Duodenal mucosa (tissue), 2 donors: ENCODE measurements at regions not wholly inside any gene's neighbourhood (a gene's known extent, or its start where the extent isn't known, plus 50 kb on each side); places are given as distances from the start of the nearest gene placed in this dataset.

Experiments
- H3K27ac ChIP-seq: one replicate; pipeline ENCODE4 v1.7.0; 2013; ENCODE audit warnings: low read depth, low read length
- H3K27me3 ChIP-seq, 2 donors: one replicate each; pipeline ENCODE4 v1.7.0; 2013; ENCODE audit warnings: low read length in 2 of 2, control low read depth in 1 of 2; ENCODE audit not compliant: insufficient read depth in 2 of 2, control insufficient read depth in 1 of 2
- H3K36me3 ChIP-seq, 2 donors: one replicate each; pipeline ENCODE4 v1.7.0; 2013; ENCODE audit warnings: low read length in 2 of 2, control low read depth in 1 of 2; ENCODE audit not compliant: insufficient read depth in 2 of 2, control insufficient read depth in 1 of 2
- H3K4me1 ChIP-seq, 2 donors: one replicate each; pipeline ENCODE4 v1.7.0; 2013; ENCODE audit warnings: low read length in 2 of 2, control low read depth in 1 of 2; ENCODE audit not compliant: insufficient read depth in 2 of 2, control insufficient read depth in 1 of 2
- H3K4me3 ChIP-seq, 2 donors: one replicate each; pipeline ENCODE4 v1.7.0; 2013; ENCODE audit warnings: low read length in 2 of 2, low read depth in 1 of 2
- H3K9ac ChIP-seq, 2 donors: one replicate each; pipeline ENCODE4 v1.7.0; 2013; ENCODE audit warnings: low read length in 2 of 2, low read depth in 1 of 2
- H3K9me3 ChIP-seq, 2 donors: one replicate each; pipeline ENCODE4 v1.7.0; 2013; ENCODE audit warnings: low read length in 2 of 2, control low read depth in 1 of 2; ENCODE audit not compliant: control insufficient read depth in 1 of 2

DNA sequence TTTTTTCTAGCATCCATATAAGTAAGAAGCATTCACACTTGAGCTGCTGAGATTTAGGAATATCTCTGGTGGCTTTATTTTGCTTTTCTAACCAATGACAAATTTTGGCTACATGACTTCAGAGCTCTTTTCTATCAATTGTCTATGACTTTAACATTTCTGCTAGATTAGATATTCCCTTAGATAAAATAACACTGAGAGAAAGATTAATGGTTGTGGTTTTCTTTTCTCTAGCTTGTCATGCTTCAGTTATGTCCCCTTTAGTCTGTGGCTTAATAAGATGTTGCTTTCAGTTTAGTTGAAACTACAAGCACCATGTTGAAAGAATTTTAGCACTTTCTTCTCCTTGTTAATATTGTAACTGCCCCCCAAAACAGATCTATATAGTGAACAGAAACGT is 665.6 kb upstream of the CCDC54 start:
- H3K27me3 ChIP-seq, result no peaks in the 10 kb centered on the region
- H3K9me3 ChIP-seq, result no peaks in the 10 kb centered on the region
- no peak overlapping the region for H3K27ac ChIP-seq
- H3K36me3 ChIP-seq, result no peaks in the 10 kb centered on the region
- H3K4me1 ChIP-seq, result no peaks in the 10 kb centered on the region
- no peak overlapping the region for H3K9ac ChIP-seq
- H3K4me3 ChIP-seq, result no peak overlapping the region

DNA sequence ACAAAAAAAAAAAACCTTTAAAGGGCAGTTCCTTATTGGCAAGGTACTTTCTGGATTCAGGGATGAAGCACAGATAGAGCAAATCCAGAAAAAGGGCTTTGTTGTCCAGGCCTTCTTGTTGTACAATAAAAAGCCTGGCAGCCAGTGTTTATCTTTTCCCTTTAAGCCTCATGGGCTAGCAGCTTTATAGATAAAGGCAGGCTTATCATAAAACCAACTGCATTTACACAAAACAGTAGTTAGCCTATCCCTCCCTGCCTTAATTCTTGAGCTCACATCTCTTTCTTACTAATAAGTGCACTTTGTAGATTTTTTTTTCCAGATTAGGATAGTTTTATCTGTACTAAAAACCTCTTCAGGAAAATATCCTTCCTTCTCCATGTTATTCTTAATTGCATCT is 662.8 kb upstream of the CCDC54 start:
- no peak overlapping the region for H3K4me3 ChIP-seq
- H3K9me3 ChIP-seq, result no peaks in the 10 kb centered on the region
- H3K4me1 ChIP-seq, result no peaks in the 10 kb centered on the region
- no peaks in the 10 kb centered on the region for H3K27me3 ChIP-seq
- no peak overlapping the region for H3K27ac ChIP-seq
- no peak overlapping the region for H3K9ac ChIP-seq
- H3K36me3 ChIP-seq, result no peaks in the 10 kb centered on the region

DNA sequence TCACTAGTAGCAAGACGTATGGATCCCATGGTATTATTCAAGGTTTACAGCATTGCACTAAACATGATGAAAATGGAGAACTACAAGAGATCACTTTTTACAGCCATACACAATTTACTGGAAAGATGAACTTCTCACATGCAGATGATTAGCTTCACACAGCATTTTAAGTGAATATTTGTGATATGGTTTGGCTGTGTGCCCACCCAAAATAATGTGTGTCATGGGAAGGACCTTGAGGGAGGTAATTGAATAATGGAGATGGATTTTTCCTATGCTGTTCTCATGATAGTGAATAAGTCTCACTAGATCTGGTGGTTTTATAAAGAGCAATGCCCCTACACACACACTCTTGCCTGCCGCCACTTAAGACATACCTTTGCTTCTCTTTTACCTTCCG is 662.0 kb upstream of the CCDC54 start:
- Histone ChIP-seq H3K27ac (no peak overlapping the region), H3K27me3 (no peaks in the 10 kb centered on the region), H3K4me1 (no peaks in the 10 kb centered on the region), H3K9me3 (no peaks in the 10 kb centered on the region), H3K36me3 (no peaks in the 10 kb centered on the region), H3K4me3 (no peak overlapping the region), H3K9ac (no peak overlapping the region)

DNA sequence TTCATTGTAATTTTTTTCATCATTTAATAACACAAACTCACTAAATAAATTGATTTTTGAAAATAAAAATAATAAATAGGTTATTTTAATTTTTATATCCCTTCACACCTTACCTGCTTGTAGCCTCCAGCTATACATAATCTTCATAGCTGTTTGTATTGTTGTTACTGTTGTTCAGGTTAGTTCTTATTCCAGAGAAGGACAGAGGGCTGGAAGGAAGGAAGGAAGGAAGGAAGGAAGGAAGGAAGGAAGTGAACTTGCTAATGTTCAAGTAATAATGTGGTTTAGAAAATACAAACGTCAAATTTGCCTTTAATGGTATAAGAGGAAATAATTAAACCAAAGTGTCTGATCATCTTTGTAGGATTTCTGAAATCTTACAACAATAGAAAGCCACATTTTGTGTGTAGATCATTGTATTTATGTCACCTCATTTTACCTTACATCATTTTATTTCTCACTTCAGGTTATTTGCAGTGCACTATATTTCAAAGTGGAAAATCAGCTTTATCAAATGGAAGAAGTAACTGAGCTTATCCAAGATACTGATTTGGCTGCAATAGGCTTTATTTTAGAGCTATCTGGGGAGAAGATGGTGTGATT is 660.0 kb upstream of the CCDC54 start:
- no peaks in the 10 kb centered on the region for H3K27me3 ChIP-seq
- no peak overlapping the region for H3K4me3 ChIP-seq
- no peak overlapping the region for H3K9ac ChIP-seq
- no peak overlapping the region for H3K27ac ChIP-seq
- no peaks in the 10 kb centered on the region for H3K4me1 ChIP-seq
- H3K36me3 ChIP-seq, result no peaks in the 10 kb centered on the region
- H3K9me3 ChIP-seq, result no peaks in the 10 kb centered on the region

DNA sequence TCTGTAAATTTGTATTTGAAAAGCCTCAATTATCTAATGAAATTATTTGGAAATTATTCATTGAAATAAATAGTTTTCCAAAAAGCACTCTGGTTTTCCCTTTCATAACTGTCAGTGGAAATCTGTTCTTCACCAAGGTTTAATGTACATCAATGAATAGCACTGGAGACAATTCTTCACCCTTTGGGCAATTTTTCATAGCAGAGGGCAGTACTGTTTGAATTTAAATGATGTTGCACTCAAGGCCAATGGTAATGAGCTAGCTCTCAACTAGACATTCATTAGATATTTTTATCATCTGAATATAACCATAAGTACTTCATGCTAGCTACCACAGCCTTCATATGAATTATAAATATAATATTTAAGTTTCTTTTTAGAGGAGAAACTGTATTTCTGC is 658.2 kb upstream of the CCDC54 start:
- no peaks in the 10 kb centered on the region for H3K27me3 ChIP-seq
- no peak overlapping the region for H3K27ac ChIP-seq
- no peak overlapping the region for H3K4me3 ChIP-seq
- H3K4me1 ChIP-seq, result no peaks in the 10 kb centered on the region
- no peaks in the 10 kb centered on the region for H3K9me3 ChIP-seq
- no peaks in the 10 kb centered on the region for H3K36me3 ChIP-seq
- H3K9ac ChIP-seq, result no peak overlapping the region

DNA sequence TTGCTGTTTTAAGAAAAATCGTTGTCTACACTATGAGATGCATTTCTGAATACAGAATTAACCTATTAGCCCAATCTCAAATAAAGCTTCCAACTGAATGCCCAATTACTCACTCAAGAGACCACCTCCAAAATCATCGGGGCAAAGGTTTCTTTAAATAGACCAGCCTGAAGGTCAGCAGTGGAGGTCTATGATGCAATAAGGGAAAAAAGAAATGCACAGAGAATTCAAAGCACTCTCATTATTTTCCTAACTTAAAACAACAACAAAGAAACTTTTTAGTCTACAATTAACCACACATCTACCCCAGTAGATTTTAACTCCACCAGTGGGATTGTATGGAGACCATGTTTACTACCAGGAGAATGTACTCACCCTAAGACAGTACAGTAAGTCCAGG is 657.7 kb upstream of the CCDC54 start:
- H3K4me3 ChIP-seq, result no peak overlapping the region
- H3K27me3 ChIP-seq, result no peaks in the 10 kb centered on the region
- H3K4me1 ChIP-seq, result no peaks in the 10 kb centered on the region
- no peaks in the 10 kb centered on the region for H3K36me3 ChIP-seq
- no peak overlapping the region for H3K27ac ChIP-seq
- H3K9ac ChIP-seq, result no peak overlapping the region
- no peaks in the 10 kb centered on the region for H3K9me3 ChIP-seq

DNA sequence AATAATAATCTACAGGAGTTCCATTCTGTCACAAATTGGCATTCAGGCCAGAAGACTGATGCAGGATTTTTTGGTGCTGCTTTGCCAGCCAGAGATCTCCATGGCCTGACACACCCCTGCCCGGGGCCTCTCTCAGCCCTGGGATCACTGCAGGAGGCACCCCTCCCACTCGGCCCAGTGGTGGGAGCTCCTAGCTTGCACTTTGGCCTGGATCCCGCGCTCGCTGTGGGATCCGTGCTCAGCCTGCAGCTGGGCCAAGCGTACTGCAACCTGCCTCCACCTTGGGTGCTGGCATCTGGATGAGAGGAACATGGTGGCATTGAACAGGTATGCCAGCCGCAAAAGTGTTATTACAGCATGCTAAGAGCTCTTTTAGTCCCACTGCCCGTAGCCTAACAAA is 656.7 kb upstream of the CCDC54 start:
- Histone ChIP-seq H3K9ac (no peak overlapping the region), H3K27ac (no peak overlapping the region), H3K4me1 (no peaks in the 10 kb centered on the region), H3K4me3 (no peak overlapping the region), H3K27me3 (no peaks in the 10 kb centered on the region), H3K9me3 (no peaks in the 10 kb centered on the region), H3K36me3 (no peaks in the 10 kb centered on the region)

DNA sequence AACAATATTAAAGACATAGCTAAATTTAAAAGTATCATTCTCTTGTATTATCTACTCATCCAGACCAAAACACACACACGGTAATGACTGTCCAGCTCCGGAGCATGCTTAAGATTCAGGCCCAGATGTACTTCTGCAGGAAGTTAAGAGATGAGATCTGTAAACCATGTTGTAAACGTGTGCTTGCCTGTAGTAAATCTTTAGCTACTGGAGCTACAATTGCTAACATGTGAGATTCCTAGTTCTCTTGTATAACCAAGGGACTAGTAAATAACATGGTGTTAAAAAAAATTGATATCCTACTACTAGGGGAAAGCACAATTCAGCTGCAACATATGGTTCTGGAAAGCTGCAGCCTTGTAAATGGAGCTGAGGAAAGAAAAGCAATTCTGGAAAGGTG is 651.7 kb upstream of the CCDC54 start:
- Histone ChIP-seq H3K4me3 (no peak overlapping the region), H3K36me3 (no peaks in the 10 kb centered on the region), H3K9me3 (no peaks in the 10 kb centered on the region), H3K27ac (no peak overlapping the region), H3K9ac (no peak overlapping the region), H3K27me3 (no peaks in the 10 kb centered on the region), H3K4me1 (no peaks in the 10 kb centered on the region)

DNA sequence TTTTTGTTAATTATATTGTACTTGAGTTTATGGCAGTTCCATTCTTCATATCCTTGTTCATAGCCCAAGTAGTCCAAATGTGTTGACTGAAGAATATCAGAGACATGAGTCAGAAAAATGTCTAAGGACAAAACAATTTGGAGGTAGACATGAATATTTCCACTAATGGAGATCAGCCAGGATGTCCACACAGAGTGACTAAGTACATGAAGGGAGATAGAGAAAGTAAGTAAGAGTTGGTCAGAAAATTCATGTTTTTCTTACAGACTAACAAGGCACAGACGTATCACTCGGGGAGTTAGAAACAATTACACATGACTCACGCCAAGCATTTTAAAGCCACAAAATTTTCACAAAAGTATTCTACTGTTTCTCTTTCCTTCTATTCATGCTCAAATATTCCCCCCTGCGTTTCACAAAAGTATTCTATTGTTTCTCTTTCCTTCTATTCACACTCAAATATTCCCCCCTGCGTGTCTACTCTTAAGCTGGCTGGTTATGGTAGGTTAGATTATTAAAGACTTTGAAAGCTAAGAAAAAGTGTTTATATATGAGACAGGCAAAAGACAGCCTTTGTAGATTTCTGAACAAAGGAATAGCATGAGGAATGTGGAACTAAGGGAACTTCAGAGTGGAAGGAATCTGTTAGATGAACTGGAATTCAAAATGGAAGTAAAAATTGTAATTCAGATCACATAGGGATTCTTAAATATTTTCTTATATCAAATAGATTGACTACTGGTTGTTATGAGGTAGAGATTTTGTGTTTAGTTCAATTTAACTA is 648.7 kb upstream of the CCDC54 start:
- Histone ChIP-seq H3K27ac (no peak overlapping the region), H3K27me3 (no peaks in the 10 kb centered on the region), H3K9me3 (no peaks in the 10 kb centered on the region), H3K4me1 (no peaks in the 10 kb centered on the region), H3K4me3 (no peak overlapping the region), H3K36me3 (no peaks in the 10 kb centered on the region), H3K9ac (no peak overlapping the region)

DNA sequence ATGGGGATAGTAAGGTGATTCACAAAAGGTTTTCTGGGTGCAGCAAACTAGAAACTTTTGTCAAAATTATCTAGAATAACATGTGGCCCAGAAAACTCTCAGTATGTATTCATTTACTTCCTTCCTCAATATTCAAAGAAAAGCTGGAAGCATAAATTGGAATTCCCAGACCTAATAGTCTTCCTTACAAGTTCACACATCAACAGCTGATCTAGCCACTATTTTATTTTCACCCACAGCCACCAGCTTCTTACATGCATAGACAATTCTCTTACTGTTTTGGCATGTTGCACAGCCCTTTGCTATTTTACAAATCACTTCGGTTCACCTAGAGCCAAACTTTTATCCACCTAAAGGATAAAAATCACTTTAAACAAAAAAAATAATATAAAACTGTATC is 647.8 kb upstream of the CCDC54 start:
- Histone ChIP-seq H3K9me3 (no peaks in the 10 kb centered on the region), H3K4me1 (no peaks in the 10 kb centered on the region), H3K27ac (no peak overlapping the region), H3K36me3 (no peaks in the 10 kb centered on the region), H3K27me3 (no peaks in the 10 kb centered on the region), H3K4me3 (no peak overlapping the region), H3K9ac (no peak overlapping the region)
